GM12891 (cell line): ENCODE measurements at regions not wholly inside any gene's neighbourhood (a gene's known extent, or its start where the extent isn't known, plus 50 kb on each side); places are given as distances from the start of the nearest gene placed in this dataset.

Experiments
- DNase-seq: peaks from one replicate; pipeline ENCODE4 v3.0.0; 2011; ENCODE audit warnings: low spot score; ENCODE audit not compliant: insufficient read length
- FAIRE-seq: peaks from 2 replicates; lab custom pipeline; 2011; peaks lifted over from hg19 to GRCh38; lab: Jason Lieb, UNC
- PAX5 ChIP-seq: IDR thresholded peaks from 2 replicates; pipeline ENCODE4 v1.6.1; 2011; ENCODE audit warnings: low read length, moderate library complexity, mild to moderate bottlenecking; ENCODE audit not compliant: insufficient read depth, severe bottlenecking
- POLR2A ChIP-seq: IDR thresholded peaks from 2 replicates; pipeline ENCODE4 v1.6.1; 2011; ENCODE audit warnings: low read depth, low read length, control low read depth
- POLR2AphosphoS5 ChIP-seq: IDR thresholded peaks from 2 replicates; pipeline ENCODE4 v1.6.1; 2011; ENCODE audit warnings: low read depth, low read length, control low read depth
- POU2F2 ChIP-seq: IDR thresholded peaks from 2 replicates; pipeline ENCODE4 v1.6.1; 2011; ENCODE audit warnings: low read depth, mild to moderate bottlenecking, control low read depth, low read length, moderate library complexity
- SPI1 ChIP-seq: IDR thresholded peaks from 2 replicates; pipeline ENCODE4 v1.6.1; 2011; ENCODE audit warnings: low read depth, low read length, control low read depth
- TAF1 ChIP-seq: IDR thresholded peaks from 2 replicates; pipeline ENCODE4 v1.6.1; 2011; ENCODE audit warnings: low read depth, low read length, control low read depth

DNA sequence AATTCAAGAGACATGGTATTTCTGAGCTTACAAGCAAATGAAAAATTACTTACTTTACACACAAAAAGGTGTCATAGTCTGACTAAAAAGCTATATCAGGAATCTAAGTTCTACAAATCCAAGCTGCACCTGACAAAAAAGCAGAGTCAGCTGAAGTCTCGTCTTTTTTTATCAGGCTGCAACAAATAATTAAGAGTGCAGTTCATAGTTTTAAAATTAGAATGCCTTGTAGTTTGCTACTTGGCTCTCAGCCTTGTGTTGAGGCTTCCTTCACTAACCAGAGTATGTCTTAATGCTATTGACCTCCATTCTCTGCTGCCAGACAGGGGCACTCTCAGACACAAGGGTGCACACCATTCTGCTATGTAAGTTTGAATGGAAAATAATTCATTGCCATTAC is 940.7 kb downstream of the PCDH7 start:
- no peak for DNase-seq
- no peak for TF ChIP-seq POLR2AphosphoS5
- no peak for TF ChIP-seq POLR2A
- TF ChIP-seq TAF1: no peak
- no peak for TF ChIP-seq PAX5
- TF ChIP-seq POU2F2: no peak
- TF ChIP-seq SPI1: no peak
- no peak for FAIRE-seq

- FAIRE-seq (no peak), DNase-seq (no peak)
- no peak for TF ChIP-seq POLR2AphosphoS5
- no peak for TF ChIP-seq SPI1
- TF ChIP-seq POU2F2: no peak
- no peak for TF ChIP-seq PAX5
- TF ChIP-seq POLR2A: no peak
- no peak for TF ChIP-seq TAF1
These were observed 942.8 kb downstream of the PCDH7 start for GRCh38 chr4:31662951-31663350.

GRCh38 chr4:31667686-31668085 is 947.5 kb downstream of the PCDH7 start:
- DNase-seq (no peak), FAIRE-seq (no peak)
- TF ChIP-seq POLR2AphosphoS5 (no peak), SPI1 (no peak), POLR2A (no peak)

DNA sequence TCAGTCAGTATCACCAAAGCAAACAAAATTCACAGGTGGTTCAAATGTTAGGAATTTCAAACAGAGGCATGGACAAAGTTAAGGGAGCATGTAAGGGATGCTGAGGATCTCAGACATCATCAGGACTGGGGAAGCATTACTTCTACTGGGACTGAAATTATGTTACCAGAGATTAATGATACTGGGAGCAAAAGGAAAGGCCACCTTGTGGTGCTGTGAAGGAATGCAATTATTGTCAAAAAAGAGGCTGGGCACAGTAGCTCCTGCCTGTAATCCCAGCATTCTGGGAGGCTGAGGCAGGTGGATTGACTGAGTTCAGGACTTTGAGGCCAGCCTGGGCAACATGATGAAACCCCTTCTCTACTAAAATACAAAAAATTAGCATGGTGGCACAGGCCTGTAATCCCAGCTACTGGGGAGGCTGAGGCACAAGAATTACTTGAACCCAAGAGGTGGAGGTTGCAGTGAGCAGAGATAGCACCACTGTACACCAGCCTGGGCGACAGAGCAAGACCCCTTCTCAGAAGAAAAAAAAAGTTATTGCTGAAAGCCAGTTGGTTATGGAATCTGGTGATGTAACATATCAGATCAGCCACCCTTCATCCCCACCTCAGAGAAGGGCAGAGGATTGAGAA is 954.3 kb downstream of the PCDH7 start:
- no peak for DNase-seq
- FAIRE-seq: no peak
- TF ChIP-seq POLR2AphosphoS5 (no peak), POU2F2 (no peak), POLR2A (no peak), TAF1 (no peak)

GRCh38 chr4:31678356-31678755 is 958.2 kb downstream of the PCDH7 start:
- DNase-seq (no peak), FAIRE-seq (no peak)
- TF ChIP-seq POLR2A (no peak), POU2F2 (no peak), PAX5 (no peak), POLR2AphosphoS5 (no peak), TAF1 (no peak), SPI1 (no peak)

DNA sequence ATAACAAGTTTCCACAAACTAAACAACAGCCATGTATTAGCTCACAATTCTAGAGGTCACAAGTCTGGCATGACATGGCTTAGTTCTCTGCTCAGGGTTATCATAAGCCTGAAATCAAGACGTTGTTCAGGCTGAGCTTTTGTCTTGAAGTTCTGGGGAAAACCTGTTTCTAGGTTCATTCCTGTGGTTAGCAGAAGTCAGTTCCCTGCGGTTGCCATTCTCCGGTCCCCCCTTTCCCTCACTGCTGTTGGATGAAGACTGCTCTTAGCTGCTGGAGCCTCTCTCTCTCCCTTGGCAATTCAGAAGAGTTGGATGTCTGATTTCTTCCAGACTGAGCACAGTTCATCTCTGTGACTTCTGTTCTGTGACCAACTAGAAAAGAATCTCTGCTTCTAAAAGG is 962.6 kb downstream of the PCDH7 start:
- DNase-seq: no peak
- no peak for FAIRE-seq
- TF ChIP-seq POU2F2 (no peak), POLR2A (no peak), SPI1 (no peak), PAX5 (no peak), TAF1 (no peak), POLR2AphosphoS5 (no peak)

- no peak for FAIRE-seq
- TF ChIP-seq POLR2A: no peak
- no peak for TF ChIP-seq SPI1
- no peak for TF ChIP-seq POU2F2
- TF ChIP-seq PAX5: no peak
- TF ChIP-seq TAF1: no peak
These were observed 967.7 kb downstream of the PCDH7 start for GRCh38 chr4:31687717-31688342.

DNA sequence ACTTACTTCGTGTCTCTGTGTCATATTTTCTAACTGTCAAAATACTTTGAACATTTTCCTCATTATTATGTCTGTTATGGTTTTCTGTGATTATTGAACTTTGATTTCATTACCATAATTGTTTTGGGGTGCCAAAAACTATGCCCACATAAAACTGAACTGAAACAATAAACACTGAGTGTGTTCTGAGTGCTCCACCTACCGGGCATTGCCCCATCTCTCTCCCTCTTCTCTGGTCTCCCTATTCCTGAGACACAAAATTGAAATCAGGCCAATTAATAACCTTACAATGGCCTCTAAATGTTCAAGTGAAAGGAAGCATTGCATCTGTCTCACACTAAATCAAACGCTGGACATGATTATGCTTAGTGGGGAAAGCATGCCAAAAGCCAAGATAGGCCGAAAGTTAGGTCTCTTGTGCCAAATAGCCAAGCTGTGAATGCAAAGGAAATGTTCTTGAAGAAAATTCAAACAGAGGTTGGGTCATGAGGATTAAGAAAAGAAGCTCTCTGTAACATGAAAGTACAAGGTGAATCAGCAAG is 972.3 kb downstream of the PCDH7 start:
- DNase-seq: no peak

More at GRCh38 chr4:31687717-31688342, 967.7 kb downstream of the PCDH7 start:
- DNase-seq: no peak

GRCh38 chr4:31701256-31701655 is 981.1 kb downstream of the PCDH7 start:
- DNase-seq (no peak), FAIRE-seq (no peak)
- TF ChIP-seq TAF1: no peak
- no peak for TF ChIP-seq PAX5
- no peak for TF ChIP-seq POLR2A
- TF ChIP-seq SPI1: no peak
- TF ChIP-seq POU2F2: no peak
- TF ChIP-seq POLR2AphosphoS5: no peak

More for the DNA sequence above, 972.3 kb downstream of the PCDH7 start:
- TF ChIP-seq PAX5 (no peak), TAF1 (no peak), SPI1 (no peak), POLR2A (no peak), POU2F2 (no peak), POLR2AphosphoS5 (no peak)
- FAIRE-seq: no peak

DNA sequence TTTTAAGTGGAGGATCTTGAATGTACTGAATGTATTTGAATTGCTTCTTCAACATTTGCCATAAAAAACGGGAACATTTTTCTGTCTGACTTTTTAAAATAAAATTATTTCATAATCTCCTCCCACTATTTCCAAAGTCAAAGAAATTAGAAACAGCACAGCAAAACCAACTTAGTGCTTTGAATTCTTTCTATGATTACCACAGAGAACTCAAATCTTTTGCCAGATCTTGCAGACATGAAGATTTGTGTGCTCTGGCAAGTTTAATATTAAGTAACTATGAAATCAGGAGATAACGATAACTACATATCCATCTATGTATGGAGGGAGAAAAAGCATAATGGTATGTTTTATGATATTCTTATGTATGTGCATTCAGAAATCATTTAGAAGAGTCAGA is 982.2 kb downstream of the PCDH7 start:
- no peak for TF ChIP-seq POLR2A
- TF ChIP-seq SPI1: no peak
- no peak for TF ChIP-seq TAF1
- TF ChIP-seq PAX5: no peak
- no peak for TF ChIP-seq POLR2AphosphoS5
- no peak for TF ChIP-seq POU2F2
- no peak for DNase-seq
- no peak for FAIRE-seq
